IMR-90 (cell line): ENCODE measurements at regions not wholly inside any gene's neighbourhood (a gene's known extent, or its start where the extent isn't known, plus 50 kb on each side); places are given as distances from the start of the nearest gene placed in this dataset.

Experiments
- ATAC-seq: fragments of 200-7000 bp; cut with Tn5 transposase; 2 replicates; pipeline ENCODE4 v1.9.1; 2020; ENCODE audit warnings: low read depth, mild to moderate bottlenecking, moderate library complexity
- BruUV-seq: library from RNA; stranded (reverse); fragments of 400-500 nt; replicated peaks from 2 replicates; lab custom pipeline; 2021; lab: Mats Ljungman, UMichigan
- CTCF ChIA-PET: fragments of 300-600 bp; formaldehyde crosslinking; extraction: SDS; loops from one replicate; lab custom pipeline; 2021; ENCODE audit warnings: antibody characterized with exemption; lab: Yijun Ruan, JAX
- POLR2A ChIA-PET: fragments of 300-600 bp; sonication (Branson Sonifier 250); formaldehyde crosslinking; loops from one replicate; lab custom pipeline; 2022; ENCODE audit warnings: antibody characterized with exemption; ENCODE audit not compliant: unreplicated experiment; lab: Charles Lee
- DNase-seq: peaks from one replicate; pipeline ENCODE4 v3.0.0; 2013
- H2AFZ ChIP-seq: replicated peaks from 2 replicates; pipeline ENCODE3; 2013; ENCODE audit warnings: low read length, mild to moderate bottlenecking; ENCODE audit not compliant: poor library complexity
- H2AK5ac ChIP-seq: 2 replicates; pipeline ENCODE4 v1.6.1; 2013; ENCODE audit warnings: low read depth, low read length, inconsistent platforms
- H2AK9ac ChIP-seq: replicated peaks from 2 replicates; pipeline ENCODE3; 2013; ENCODE audit warnings: mild to moderate bottlenecking, low read depth, low read length, moderate library complexity; ENCODE audit not compliant: poor library complexity
- H2BK120ac ChIP-seq: 2 replicates; pipeline ENCODE4 v1.6.1; 2013; ENCODE audit warnings: low read depth, low read length, inconsistent platforms
- H2BK15ac ChIP-seq: 3 replicates; pipeline ENCODE4 v1.6.1; 2013; ENCODE audit warnings: low read depth, low read length, inconsistent platforms
- H2BK20ac ChIP-seq: 2 replicates; pipeline ENCODE4 v1.6.1; 2013; ENCODE audit warnings: low read depth, mild to moderate bottlenecking, inconsistent platforms, low read length, moderate library complexity
- H2BK5ac ChIP-seq: 2 replicates; pipeline ENCODE4 v1.6.1; 2013; ENCODE audit warnings: mild to moderate bottlenecking, low read depth, low read length, inconsistent platforms; ENCODE audit not compliant: poor library complexity, severe bottlenecking
- H3K14ac ChIP-seq: replicated peaks from 2 replicates; pipeline ENCODE4 v1.6.1; 2013; ENCODE audit warnings: low read depth, low read length, inconsistent platforms
- H3K18ac ChIP-seq: 2 replicates; pipeline ENCODE4 v1.6.1; 2013; ENCODE audit warnings: low read depth, low read length, control low read depth
- H3K23ac ChIP-seq: 2 replicates; pipeline ENCODE4 v1.6.1; 2013; ENCODE audit warnings: low read depth, low read length, inconsistent platforms
- H3K27ac ChIP-seq: 2 replicates; pipeline ENCODE4 v1.5.1; 2013; ENCODE audit warnings: mild to moderate bottlenecking, control low read depth, low read length; ENCODE audit not compliant: insufficient read depth
- H3K27me3 ChIP-seq: 2 replicates; pipeline ENCODE4 v1.6.1; 2013; ENCODE audit warnings: low read length; ENCODE audit not compliant: control insufficient read depth, insufficient read depth
- H3K36me3 ChIP-seq: 2 replicates; pipeline ENCODE4 v1.6.1; 2013; ENCODE audit warnings: low read length, mixed read lengths; ENCODE audit not compliant: control insufficient read depth, insufficient read depth
- H3K4ac ChIP-seq: 2 replicates; pipeline ENCODE4 v1.6.1; 2013; ENCODE audit warnings: low read depth, low read length, inconsistent platforms
- H3K4me1 ChIP-seq: 2 replicates; pipeline ENCODE4 v1.6.1; 2013; ENCODE audit warnings: low read length, mixed read lengths; ENCODE audit not compliant: control insufficient read depth, insufficient read depth
- H3K4me2 ChIP-seq: 2 replicates; pipeline ENCODE4 v1.6.1; 2013; ENCODE audit warnings: low read depth, mild to moderate bottlenecking, control low read depth, low read length, moderate library complexity
- H3K4me3 ChIP-seq: 2 replicates; pipeline ENCODE4 v1.5.1; 2013; ENCODE audit warnings: low read depth, mild to moderate bottlenecking, control low read depth, low read length, moderate library complexity; ENCODE audit not compliant: insufficient read depth
- H3K56ac ChIP-seq: 2 replicates; pipeline ENCODE4 v1.6.1; 2013; ENCODE audit warnings: low read length, inconsistent platforms; ENCODE audit not compliant: insufficient read depth; ENCODE audit errors: extremely low read depth
- H3K79me1 ChIP-seq, 2 experiments: 2 replicates each; pipeline ENCODE4 v1.6.1; 2013; ENCODE audit warnings: low read length in 2 of 2, inconsistent platforms in 1 of 2, low read depth in 1 of 2
- H3K9ac ChIP-seq: 2 replicates; pipeline ENCODE4 v1.6.1; 2013; ENCODE audit warnings: low read depth, low read length, control low read depth
- H3K9me1 ChIP-seq: 2 replicates; pipeline ENCODE4 v1.6.1; 2013; ENCODE audit warnings: low read length, inconsistent platforms; ENCODE audit not compliant: insufficient read depth
- H3K9me3 ChIP-seq: 2 replicates; pipeline ENCODE4 v1.6.1; 2013; ENCODE audit warnings: low read length; ENCODE audit not compliant: control insufficient read depth, insufficient read depth
- H4K20me1 ChIP-seq: 2 replicates; pipeline ENCODE4 v1.6.1; 2013; ENCODE audit warnings: low read length, inconsistent platforms; ENCODE audit not compliant: insufficient read depth
- H4K5ac ChIP-seq: 2 replicates; pipeline ENCODE4 v1.6.1; 2013; ENCODE audit warnings: mild to moderate bottlenecking, low read depth, low read length, control low read depth
- H4K8ac ChIP-seq, 2 experiments: 2 replicates each; pipeline ENCODE4 v1.6.1; 2013; ENCODE audit warnings: low read depth in 2 of 2, low read length in 2 of 2, control low read depth in 1 of 2, inconsistent platforms in 1 of 2
- H4K91ac ChIP-seq: 2 replicates; pipeline ENCODE4 v1.6.1; 2013; ENCODE audit warnings: low read depth, low read length, inconsistent platforms; ENCODE audit not compliant: insufficient read depth
- BHLHE40 ChIP-seq: fragments of 150-350 bp; IDR thresholded peaks from 2 replicates; pipeline ENCODE4 v1.6.1; 2016; ENCODE audit warnings: mild to moderate bottlenecking, low read depth, low read length
- FOS ChIP-seq: fragments of 150-350 bp; IDR thresholded peaks from 2 replicates; pipeline ENCODE4 v1.6.1; 2016; ENCODE audit warnings: low read depth, low read length
- MAZ ChIP-seq: IDR thresholded peaks from 2 replicates; pipeline ENCODE4 v1.6.1; 2012; ENCODE audit warnings: low read depth, mild to moderate bottlenecking, low read length, improper control_type of control experiment, moderate library complexity, borderline replicate concordance
- NFE2L2 ChIP-seq: fragments of 150-350 bp; IDR thresholded peaks from 2 replicates; pipeline ENCODE4 v1.6.1; 2016; ENCODE audit warnings: low read depth, mild to moderate bottlenecking, low read length
- RAD21 ChIP-seq: IDR thresholded peaks from 2 replicates; pipeline ENCODE4 v1.6.1; 2012; ENCODE audit warnings: low read length, improper control_type of control experiment
- RCOR1 ChIP-seq: IDR thresholded peaks from 2 replicates; pipeline ENCODE4 v1.6.1; 2012; ENCODE audit warnings: mild to moderate bottlenecking, low read length, improper control_type of control experiment; ENCODE audit not compliant: insufficient replicate concordance
- RFX5 ChIP-seq: IDR thresholded peaks from 2 replicates; pipeline ENCODE4 v1.8.0; 2012; ENCODE audit warnings: low read depth, mild to moderate bottlenecking, low read length, moderate library complexity
- SMC3 ChIP-seq: fragments of 150-350 bp; IDR thresholded peaks from 2 replicates; pipeline ENCODE4 v1.6.1; 2016; ENCODE audit warnings: low read depth, mild to moderate bottlenecking, antibody characterized with exemption, low read length, moderate library complexity
- WGBS, 2 experiments: methylation state at CpG; one replicate each; pipeline versions ENCODE4 v1.1.5 to v1.1.7; 2013; ENCODE audit warnings: missing lambda C conversion rate in 2 of 2; ENCODE audit not compliant: insufficient read length in 1 of 2; ENCODE audit errors: extremely low coverage in 2 of 2; 5-methylcytosine and 5-hydroxymethylcytosine counted together
- dilution Hi-C: fragments of 300-500 bp; cut with HindIII; formaldehyde crosslinking; loops from one replicate; pipeline ENCODE4 v1.14.3; 2018; ENCODE audit warnings: low sequenced_read_pairs; ENCODE audit not compliant: unreplicated experiment
- in situ Hi-C: fragments of 300-500 bp; cut with MboI; formaldehyde crosslinking; loops from 3 replicates; pipeline ENCODE4 v1.14.3; 2019; ENCODE audit warnings: low sequenced_read_pairs, inconsistent platforms, mixed read lengths
- intact Hi-C: fragments of 100-400 bp; cut with micrococcal nuclease; formaldehyde crosslinking; loops from 2 replicates; pipeline ENCODE4 v1.10.0; 2022
- TF ChIP-seq, protein P1 (sequence below): conservative IDR thresholded peaks from 2 replicates; pipeline ENCODE4 v1.5.1; 2012; ENCODE audit warnings: mild to moderate bottlenecking, low read depth, low read length, improper control_type of control experiment
- TF ChIP-seq, protein P2 (sequence below): fragments of 150-350 bp; IDR thresholded peaks from 2 replicates; pipeline ENCODE4 v1.6.1; 2017; ENCODE audit warnings: mild to moderate bottlenecking, antibody characterized with exemption, low read length, low read depth
- TF ChIP-seq, protein P3 (sequence below): fragments of 150-350 bp; IDR thresholded peaks from 2 replicates; pipeline ENCODE4 v1.6.1; 2016; ENCODE audit warnings: low read depth, mild to moderate bottlenecking, low read length, moderate library complexity, borderline replicate concordance

DNA sequence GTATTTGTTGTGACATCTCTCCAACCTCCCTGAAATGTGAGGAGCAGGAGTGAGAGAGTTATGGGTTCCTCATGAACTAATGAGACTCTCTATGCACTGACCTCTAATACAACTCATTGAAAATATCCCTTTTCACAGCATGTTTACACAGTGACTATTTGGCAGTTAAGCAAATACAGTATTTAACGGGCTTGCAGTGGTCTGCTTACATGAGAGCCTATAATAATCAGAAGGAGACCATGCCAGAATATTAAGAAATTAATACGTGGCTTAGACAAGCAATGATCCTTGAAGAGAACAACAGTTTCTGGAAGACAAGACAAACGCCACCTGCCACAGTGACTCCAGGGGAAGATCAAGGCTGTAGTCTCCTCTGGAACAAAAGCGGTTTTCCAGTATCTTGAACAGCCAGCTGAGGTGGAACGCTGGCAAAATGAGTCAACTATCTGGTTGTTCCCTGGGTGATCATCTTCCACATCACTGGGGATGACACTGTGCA, 424.5 kb downstream of the DMAC1 start:
- ATAC-seq = peak; percentile 55
- no peak overlapping the region for H2AK9ac ChIP-seq
- H4K91ac ChIP-seq = peak overlapping the region; percentile 45; the same call in 1 of the 2 replicates
- ChIA-PET POLR2A (no interaction called here), CTCF (no interaction called here)
- no peaks in the 10 kb centered on the region for H4K20me1 ChIP-seq
- peaks cover 11% of the 10 kb centered on the region for H3K4me1 ChIP-seq
- no peak overlapping the region for H3K4me3 ChIP-seq
- H2BK120ac ChIP-seq = peak overlapping the region; percentile 45; the same call in 1 of the 2 replicates
- peak overlapping the region; percentile 47; the same call in 2 of the 3 replicates for H2BK15ac ChIP-seq
- intact Hi-C loops = loop anchor here (5.0 kb wide), 1 partner anchor 53 kb away; no protein-coding TSS in a partner anchor
- H3K4ac ChIP-seq = 0 out of 2 replicates have a peak overlapping the region, but pooled peaks have one; percentile 12
- no peaks in the 10 kb centered on the region for H3K27me3 ChIP-seq
- no peak overlapping the region for H3K23ac ChIP-seq
- no peak overlapping the region; a peak in 1 of 4 replicates for H4K8ac ChIP-seq
- in situ Hi-C loops = no loop called here
- H3K9ac ChIP-seq = no peak overlapping the region
- TF ChIP-seq, protein P1, sequence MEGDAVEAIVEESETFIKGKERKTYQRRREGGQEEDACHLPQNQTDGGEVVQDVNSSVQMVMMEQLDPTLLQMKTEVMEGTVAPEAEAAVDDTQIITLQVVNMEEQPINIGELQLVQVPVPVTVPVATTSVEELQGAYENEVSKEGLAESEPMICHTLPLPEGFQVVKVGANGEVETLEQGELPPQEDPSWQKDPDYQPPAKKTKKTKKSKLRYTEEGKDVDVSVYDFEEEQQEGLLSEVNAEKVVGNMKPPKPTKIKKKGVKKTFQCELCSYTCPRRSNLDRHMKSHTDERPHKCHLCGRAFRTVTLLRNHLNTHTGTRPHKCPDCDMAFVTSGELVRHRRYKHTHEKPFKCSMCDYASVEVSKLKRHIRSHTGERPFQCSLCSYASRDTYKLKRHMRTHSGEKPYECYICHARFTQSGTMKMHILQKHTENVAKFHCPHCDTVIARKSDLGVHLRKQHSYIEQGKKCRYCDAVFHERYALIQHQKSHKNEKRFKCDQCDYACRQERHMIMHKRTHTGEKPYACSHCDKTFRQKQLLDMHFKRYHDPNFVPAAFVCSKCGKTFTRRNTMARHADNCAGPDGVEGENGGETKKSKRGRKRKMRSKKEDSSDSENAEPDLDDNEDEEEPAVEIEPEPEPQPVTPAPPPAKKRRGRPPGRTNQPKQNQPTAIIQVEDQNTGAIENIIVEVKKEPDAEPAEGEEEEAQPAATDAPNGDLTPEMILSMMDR = no peak
- TF ChIP-seq FOS = no peak
- TF ChIP-seq, protein P2, sequence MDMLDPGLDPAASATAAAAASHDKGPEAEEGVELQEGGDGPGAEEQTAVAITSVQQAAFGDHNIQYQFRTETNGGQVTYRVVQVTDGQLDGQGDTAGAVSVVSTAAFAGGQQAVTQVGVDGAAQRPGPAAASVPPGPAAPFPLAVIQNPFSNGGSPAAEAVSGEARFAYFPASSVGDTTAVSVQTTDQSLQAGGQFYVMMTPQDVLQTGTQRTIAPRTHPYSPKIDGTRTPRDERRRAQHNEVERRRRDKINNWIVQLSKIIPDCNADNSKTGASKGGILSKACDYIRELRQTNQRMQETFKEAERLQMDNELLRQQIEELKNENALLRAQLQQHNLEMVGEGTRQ = no peak
- TF ChIP-seq RAD21 = no peak
- TF ChIP-seq BHLHE40 = no peak
- no peak for TF ChIP-seq RCOR1
- TF ChIP-seq, protein P3, sequence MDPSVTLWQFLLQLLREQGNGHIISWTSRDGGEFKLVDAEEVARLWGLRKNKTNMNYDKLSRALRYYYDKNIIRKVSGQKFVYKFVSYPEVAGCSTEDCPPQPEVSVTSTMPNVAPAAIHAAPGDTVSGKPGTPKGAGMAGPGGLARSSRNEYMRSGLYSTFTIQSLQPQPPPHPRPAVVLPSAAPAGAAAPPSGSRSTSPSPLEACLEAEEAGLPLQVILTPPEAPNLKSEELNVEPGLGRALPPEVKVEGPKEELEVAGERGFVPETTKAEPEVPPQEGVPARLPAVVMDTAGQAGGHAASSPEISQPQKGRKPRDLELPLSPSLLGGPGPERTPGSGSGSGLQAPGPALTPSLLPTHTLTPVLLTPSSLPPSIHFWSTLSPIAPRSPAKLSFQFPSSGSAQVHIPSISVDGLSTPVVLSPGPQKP = no peak
- no peak for TF ChIP-seq RFX5
- TF ChIP-seq SMC3 = no peak
- TF ChIP-seq MAZ = no peak
- no peak for TF ChIP-seq NFE2L2
- no peak overlapping the region for H3K4me2 ChIP-seq
- H3K79me1 ChIP-seq = no peaks in the 10 kb centered on the region
- H3K36me3 ChIP-seq = no peaks in the 10 kb centered on the region
- dilution Hi-C loops = no loop called here
- peak overlapping the region; percentile 35; the same call in 1 of the 2 replicates for H2AK5ac ChIP-seq
- H3K27ac ChIP-seq = peak overlapping the region; percentile 79; the same call in 1 of the 2 replicates
- WGBS, 2 experiments = 86% methylated on average over 3 of the region's 5 CpGs; no CpG with 5 or more reads in 1 of the 2 experiments
- no peak overlapping the region for H3K56ac ChIP-seq
- peak overlapping the region; percentile 71 for H3K18ac ChIP-seq
- no peak overlapping the region for H2AFZ ChIP-seq
- H2BK20ac ChIP-seq = peak overlapping the region; percentile 11; the same call in 1 of the 2 replicates
- no peak overlapping the region for H2BK5ac ChIP-seq
- H3K9me3 ChIP-seq = peaks cover 2% of the 10 kb centered on the region
- H3K9me1 ChIP-seq = 0 out of 2 replicates have a peak, but pooled peaks cover 3% of the 10 kb centered on the region
- BruUV-seq = no TSS peak
- no peak overlapping the region for H3K14ac ChIP-seq
- peak overlapping the region; percentile 61; the same call in 1 of the 2 replicates for H4K5ac ChIP-seq
- DNase-seq = no peak
